ENCODE measurements at regions not wholly inside any gene's neighbourhood (a gene's known extent, or its start where the extent isn't known, plus 50 kb on each side); places are given as distances from the start of the nearest gene placed in this dataset.
"Not testable (repeated sequence)": the region's sequence is repeated elsewhere in the genome, so short reads cannot be mapped to it uniquely, and the experiment has no call there.

DNA sequence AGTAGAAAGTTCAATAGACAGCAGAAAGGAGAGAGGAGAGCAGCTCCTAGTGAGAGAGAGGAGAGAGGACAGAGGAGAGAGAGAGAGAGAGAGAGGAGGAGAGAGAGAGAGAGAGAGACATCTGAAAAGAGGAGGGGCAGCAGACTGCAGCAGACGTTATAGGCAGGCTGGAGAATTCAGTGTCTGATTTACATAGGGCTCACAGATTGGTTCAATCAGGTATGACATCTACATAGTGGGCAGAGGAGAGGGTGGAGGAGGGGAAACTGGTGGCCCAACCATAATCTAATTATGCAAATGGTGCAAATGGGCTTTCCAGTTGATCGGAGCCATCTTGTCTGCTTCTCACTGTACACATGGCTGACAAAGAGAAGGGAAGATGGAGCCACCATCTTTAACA lies 221.3 kb upstream of the TRPC4 start:
- TF ChIP-seq GATA1 (IDR thresholded peaks at IDR 0.05; ENCODE audit: low read depth, low read length) = no peak
- DNase-seq = no peak

DNA sequence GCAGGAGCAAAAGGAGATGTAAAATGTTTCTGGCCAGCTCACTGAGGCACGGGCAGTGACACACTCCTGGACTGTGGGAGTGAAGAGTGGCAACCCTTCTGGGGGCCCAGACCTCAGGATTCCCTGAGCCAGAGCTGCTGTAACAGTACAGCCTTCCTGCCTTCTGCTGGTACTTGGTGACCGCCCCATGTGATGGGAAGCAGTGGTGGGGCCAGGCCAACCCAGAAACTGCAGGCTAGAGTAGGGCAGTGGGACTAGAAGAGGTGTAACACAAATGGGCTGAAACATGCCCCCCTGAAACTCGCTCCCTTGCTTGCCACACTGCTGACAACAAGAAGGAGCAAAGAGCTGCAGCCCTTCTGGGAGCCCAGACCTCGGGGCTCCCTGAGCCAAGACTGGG lies 217.1 kb upstream of the TRPC4 start:
- TF ChIP-seq POLR2A (IDR thresholded peaks at IDR 0.05; ENCODE audit: low read length) (no peak), GATA1 (IDR thresholded peaks at IDR 0.05; ENCODE audit: low read depth, low read length) (no peak)
- no peak for DNase-seq

DNA sequence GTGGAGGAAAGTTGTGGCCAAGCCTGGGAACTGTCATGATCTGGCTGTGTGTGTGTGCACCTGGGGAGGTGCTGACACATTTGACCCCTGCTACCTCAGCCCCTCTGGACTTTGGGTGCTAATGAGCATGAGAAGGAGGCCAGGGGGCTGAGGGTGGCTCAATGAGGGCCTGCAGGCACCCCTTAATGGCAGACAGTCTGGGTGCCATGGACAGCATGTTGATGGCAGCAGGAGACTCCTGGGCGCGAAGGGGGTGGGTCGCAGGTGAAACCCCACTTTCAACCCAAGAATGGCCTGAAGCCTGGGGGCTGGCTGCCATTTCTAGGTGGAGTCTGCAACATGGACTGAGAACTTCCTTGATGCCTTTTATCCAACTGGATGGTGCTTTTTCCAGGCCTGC lies 216.4 kb upstream of the TRPC4 start:
- no peak for DNase-seq
- TF ChIP-seq POLR2A (IDR thresholded peaks at IDR 0.05; ENCODE audit: low read length) (no peak), GATA1 (IDR thresholded peaks at IDR 0.05; ENCODE audit: low read depth, low read length) (no peak)

DNA sequence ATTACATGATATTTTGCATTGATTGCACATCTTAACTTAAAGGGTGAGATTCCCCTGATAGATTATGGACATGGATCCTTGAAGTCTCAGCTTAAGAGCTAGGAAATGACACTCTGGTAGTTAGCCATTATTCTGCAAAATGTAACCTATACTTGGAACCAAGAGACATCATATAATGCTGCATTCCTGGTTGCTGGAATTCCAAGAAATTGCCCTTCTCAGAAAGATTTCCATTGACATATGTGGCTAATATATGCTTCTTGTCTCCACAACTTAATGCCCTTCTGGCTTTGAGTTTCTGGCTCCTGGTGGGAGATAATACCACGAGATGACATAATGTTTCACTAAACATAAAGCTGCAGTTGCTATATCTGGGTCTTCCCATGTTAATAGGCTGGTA lies 204.4 kb upstream of the TRPC4 start:
- no peak for DNase-seq
- TF ChIP-seq GATA1 (IDR thresholded peaks at IDR 0.05; ENCODE audit: low read depth, low read length) (no peak), POLR2A (IDR thresholded peaks at IDR 0.05; ENCODE audit: low read length) (no peak)

DNA sequence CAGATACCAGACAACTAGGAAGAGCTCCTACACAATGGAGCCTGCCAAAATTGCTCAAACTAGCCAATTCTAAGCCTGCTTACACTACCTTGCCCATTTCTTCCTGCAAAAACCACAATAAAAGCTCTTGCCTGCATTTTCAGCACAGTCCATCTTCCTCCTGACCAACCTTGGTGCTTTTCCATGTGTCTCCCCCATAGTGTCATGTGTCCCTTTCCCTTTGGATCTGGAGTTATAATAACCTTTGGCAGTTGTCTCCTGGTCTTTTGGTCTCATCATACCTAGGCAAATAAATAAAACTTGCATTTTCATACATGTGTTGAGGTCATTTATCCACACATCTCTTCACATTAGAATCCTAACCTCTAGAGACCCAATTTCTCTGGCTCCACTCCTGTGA lies 203.1 kb upstream of the TRPC4 start:
- TF ChIP-seq POLR2A (IDR thresholded peaks at IDR 0.05; ENCODE audit: low read length) (no peak), GATA1 (IDR thresholded peaks at IDR 0.05; ENCODE audit: low read depth, low read length) (no peak)
- no peak for DNase-seq

DNA sequence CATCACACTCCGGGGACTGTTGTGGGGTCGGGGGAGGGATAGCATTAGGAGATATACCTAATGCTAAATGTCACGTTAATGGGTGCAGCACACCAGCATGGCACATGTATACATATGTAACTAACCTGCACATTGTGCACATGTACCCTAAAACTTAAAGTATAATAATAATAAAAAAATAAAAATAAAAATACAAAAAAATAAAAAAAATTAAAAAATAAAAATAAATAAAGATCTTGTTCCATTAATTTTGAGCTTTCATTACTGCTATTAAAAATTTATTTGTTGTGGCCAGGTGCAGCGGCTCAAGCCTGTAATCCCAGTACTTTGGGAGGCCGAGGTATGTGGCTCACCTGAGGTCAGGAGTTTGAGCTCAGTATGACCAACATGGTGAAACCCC lies 201.8 kb upstream of the TRPC4 start:
- DNase-seq = not testable (repeated sequence)

DNA sequence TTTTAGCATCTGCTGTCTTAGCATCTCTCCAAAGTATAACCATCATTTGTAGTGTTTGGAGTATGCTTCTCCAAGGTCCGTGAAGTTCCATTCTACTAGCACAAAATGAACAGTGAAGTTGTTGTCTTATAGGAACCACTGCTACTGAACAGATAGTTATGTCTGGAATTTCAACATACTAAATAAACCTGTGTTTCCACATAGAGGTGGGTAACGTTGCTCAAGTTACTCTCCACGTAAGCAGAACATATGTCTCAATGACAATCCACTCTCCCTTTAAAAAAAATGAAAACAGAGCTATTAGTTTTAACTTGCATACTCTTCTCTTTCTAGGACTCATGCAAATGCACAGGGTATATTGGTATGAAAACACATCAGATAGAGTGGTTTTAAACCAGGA lies 184.3 kb upstream of the TRPC4 start:
- TF ChIP-seq GATA1 (IDR thresholded peaks at IDR 0.05; ENCODE audit: low read depth, low read length) = no peak
- no peak for TF ChIP-seq POLR2A (IDR thresholded peaks at IDR 0.05; ENCODE audit: low read length)
- no peak for DNase-seq

DNA sequence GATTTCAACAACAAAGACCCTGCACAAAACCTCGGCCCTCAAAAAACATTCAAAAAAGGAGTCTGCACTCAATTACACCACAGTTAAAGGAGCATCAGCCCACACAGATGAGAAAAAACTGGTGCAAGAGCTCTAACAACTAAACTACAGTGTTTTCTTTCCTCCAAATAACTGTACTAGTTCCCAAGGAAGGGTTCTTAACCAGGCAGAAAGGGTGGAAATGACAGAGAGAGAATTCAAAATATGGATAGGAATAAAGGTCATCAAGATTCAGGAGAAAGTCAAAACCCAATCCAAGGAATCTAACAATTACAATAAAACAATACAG lies 176.4 kb upstream of the TRPC4 start:
- no peak for TF ChIP-seq POLR2A (IDR thresholded peaks at IDR 0.05; ENCODE audit: low read length)
- no peak for TF ChIP-seq GATA1 (IDR thresholded peaks at IDR 0.05; ENCODE audit: low read depth, low read length)
- DNase-seq = no peak

DNA sequence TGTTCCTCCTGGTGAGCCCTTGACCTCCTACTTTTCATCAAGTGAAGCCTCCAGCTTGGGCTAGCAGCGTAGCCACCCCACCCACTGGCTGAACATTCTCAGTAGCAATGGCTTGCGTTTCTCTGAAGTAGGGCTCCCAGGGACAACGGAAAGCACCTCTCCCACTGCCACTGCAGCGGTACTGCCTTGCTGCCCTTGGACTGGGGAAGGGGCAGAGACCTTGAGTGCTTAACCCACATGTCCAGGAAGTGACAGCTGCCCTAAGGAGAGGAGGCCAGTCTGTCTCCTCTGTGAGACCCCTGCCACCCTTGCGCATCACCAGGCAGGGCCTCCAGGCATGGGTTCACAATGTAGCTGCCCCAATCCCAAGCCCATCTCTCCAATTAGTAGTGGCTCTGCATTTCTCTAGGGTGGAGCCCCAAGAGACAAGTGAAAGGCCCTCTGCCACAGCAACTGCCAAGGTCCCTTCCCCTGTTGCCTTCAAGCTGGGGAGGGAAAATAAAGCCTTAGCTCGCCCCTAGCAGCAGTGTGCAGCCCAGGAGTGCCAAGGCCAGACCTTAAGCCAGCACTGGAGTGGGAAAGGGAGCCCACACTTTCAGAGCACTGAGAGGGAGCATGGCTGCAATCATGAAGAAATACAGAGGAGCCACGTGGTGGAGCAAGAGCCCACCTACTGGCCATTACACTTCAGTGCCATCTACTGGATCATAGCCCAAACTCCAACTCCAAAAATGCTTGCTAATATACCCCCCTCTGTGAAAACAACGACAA lies 175.9 kb upstream of the TRPC4 start:
- peak; percentile 67 to 76 for DNase-seq
- TF ChIP-seq GATA1 (IDR thresholded peaks at IDR 0.05; ENCODE audit: low read depth, low read length) (no peak), POLR2A (IDR thresholded peaks at IDR 0.05; ENCODE audit: low read length) (no peak)

DNA sequence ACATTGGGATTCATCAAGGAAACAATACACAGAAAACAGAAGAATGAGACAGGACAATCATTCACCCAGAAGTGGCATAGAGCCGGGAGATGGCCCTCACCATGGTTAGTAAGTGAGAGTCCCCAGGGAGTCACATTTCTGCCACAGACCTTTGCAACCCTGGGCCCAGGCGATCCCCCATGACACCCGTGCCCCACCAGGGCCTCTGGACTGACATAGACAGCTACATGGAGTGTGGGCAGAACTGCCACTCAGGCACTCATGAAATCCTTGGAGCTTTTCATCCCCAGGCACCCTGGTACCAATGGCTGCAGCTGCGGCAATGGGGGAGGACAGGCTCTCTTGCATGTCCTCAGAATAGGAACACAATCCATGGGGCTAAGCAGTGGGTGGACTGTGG lies 174.5 kb upstream of the TRPC4 start:
- TF ChIP-seq GATA1 (IDR thresholded peaks at IDR 0.05; ENCODE audit: low read depth, low read length) (no peak), POLR2A (IDR thresholded peaks at IDR 0.05; ENCODE audit: low read length) (no peak)
- DNase-seq = no peak

DNA sequence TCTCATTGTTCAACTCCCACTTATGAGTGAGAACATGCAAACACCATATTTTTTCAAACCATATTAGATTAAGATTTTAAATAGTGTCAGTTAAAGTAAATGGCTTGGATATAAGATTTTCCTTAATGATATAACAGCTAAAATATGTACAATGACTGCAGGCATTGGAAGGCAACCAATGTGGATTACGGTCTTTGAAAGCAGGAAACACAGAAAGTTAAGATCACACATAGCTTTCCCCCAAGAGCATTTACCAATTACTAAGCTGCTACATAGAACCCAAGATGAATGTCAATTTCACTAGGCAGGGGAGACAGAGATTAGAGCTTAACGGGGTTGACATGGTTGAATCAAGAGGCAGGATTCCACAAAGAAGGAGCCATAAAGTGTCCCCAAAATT lies 173.2 kb upstream of the TRPC4 start:
- TF ChIP-seq GATA1 (IDR thresholded peaks at IDR 0.05; ENCODE audit: low read depth, low read length) (no peak), POLR2A (IDR thresholded peaks at IDR 0.05; ENCODE audit: low read length) (no peak)
- no peak for DNase-seq

DNA sequence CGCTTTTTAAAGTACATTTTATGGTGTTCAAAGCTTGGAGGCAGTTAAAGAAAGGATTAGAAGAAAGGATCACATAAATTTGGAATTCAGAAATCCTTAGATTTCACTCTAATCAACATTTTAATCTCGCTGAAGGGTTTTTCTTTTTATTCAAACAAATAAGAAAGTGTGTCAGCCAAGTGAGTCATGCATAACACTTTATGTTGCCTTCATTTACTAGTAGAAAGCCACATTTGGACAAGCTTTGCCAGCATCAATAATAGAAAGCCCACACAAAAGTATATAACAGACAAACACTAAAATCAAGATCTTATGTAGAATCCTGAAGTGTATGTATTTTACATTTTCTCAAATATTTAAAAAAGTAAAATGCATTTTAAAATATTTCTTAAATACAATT lies 154.9 kb upstream of the TRPC4 start:
- TF ChIP-seq POLR2A (IDR thresholded peaks at IDR 0.05; ENCODE audit: low read length) (no peak), GATA1 (IDR thresholded peaks at IDR 0.05; ENCODE audit: low read depth, low read length) (no peak)
- DNase-seq = no peak

DNA sequence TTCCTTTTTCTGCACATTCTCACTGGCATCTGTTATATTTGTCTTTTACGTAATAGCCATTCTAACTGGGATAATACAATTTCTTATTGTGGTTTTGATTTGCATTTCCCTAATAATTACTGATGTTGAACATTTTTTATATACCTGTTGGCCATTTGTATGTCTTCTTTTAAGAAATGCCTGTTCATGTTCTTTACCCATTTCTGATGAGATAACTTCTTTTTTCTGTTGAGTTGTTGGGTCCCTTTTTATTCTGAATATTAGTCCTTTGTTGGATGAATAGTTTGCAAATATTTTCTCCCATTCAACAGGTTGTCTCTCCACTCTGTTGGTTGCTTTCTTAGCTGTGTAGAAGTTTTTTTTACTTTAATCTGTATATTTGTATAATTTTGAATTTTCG lies 147.7 kb upstream of the TRPC4 start:
- DNase-seq = no peak
- no peak for TF ChIP-seq POLR2A (IDR thresholded peaks at IDR 0.05; ENCODE audit: low read length)
- TF ChIP-seq GATA1 (IDR thresholded peaks at IDR 0.05; ENCODE audit: low read depth, low read length) = no peak

DNA sequence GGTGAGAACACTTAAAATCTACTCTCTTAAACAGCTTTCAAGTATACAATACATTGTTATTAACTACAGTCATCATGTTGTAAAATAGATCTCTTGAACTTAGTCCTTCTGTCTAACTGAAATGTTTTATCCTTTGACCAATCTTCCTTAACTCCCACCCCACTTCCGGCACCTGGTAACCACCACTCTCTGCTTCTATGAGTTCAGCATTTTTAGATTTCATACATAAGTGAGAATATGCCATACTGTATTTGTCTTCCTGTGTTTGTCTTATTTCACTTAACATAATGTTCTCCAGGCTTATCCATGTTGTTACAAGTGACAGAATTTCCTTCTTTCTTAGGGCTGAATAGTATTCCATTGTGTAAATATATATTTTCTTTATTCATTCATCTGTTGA lies 144.1 kb upstream of the TRPC4 start:
- DNase-seq = no peak

DNA sequence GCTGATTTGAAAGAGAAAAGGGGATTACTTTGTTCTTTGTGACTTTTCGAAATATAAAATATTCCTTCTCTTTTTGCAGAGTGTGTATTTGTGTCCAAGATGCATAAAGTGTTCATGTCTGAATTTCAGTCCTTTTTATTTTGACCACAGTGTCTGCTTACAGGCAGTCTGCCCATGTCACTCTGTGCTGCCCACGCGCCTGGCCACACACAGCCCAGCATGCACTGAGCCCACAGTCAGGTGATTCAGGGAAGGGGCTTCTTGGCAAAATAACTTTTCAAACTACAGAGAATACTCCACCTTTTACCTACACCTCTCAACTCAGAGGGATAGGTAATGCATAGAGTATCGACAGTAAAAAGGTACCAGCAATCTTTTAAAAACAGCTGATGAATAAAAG lies 142.5 kb upstream of the TRPC4 start:
- no peak for TF ChIP-seq POLR2A (IDR thresholded peaks at IDR 0.05; ENCODE audit: low read length)
- TF ChIP-seq GATA1 (IDR thresholded peaks at IDR 0.05; ENCODE audit: low read depth, low read length) = no peak

More for the DNA sequence above, 144.1 kb upstream of the TRPC4 start:
- no peak for TF ChIP-seq POLR2A (IDR thresholded peaks at IDR 0.05; ENCODE audit: low read length)
- TF ChIP-seq GATA1 (IDR thresholded peaks at IDR 0.05; ENCODE audit: low read depth, low read length) = no peak

DNA sequence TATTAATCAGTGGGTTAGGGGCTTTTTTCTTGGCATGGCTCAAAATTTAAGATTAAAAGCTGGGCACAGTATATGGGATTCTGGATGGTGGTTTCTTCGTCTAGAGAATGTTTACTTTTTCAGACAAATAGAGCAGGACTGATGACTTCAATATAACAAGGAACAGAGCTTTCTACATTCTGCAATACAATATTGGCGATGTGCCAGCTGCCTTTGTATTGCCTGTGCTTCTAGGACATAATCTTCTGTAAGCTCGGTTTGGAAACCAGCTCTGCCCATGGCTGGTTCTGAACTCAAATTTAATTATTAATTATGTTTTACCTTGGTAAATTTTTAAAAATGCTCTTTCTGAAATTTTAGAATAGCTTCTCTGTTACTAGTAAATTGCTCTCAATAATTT lies 139.1 kb upstream of the TRPC4 start:
- DNase-seq = peak; percentile 15 to 29
- TF ChIP-seq GATA1 (IDR thresholded peaks at IDR 0.05; ENCODE audit: low read depth, low read length) (no peak), POLR2A (IDR thresholded peaks at IDR 0.05; ENCODE audit: low read length) (no peak)

More for the DNA sequence above, 142.5 kb upstream of the TRPC4 start:
- DNase-seq = no peak
